Osteoblast (primary cell): ENCODE measurements at regions not wholly inside any gene's neighbourhood (a gene's known extent, or its start where the extent isn't known, plus 50 kb on each side); places are given as distances from the start of the nearest gene placed in this dataset.

Experiments used
- DNase-seq: peaks from one replicate; pipeline ENCODE4 v3.0.0; 2011; ENCODE audit warnings: low spot score, mixed read lengths; ENCODE audit not compliant: insufficient read length; ENCODE audit errors: missing footprints
- H2AFZ ChIP-seq: 2 replicates; pipeline ENCODE4 v1.6.0; 2011; ENCODE audit warnings: mild to moderate bottlenecking, low read length
- H3K27ac ChIP-seq: 2 replicates; pipeline ENCODE4 v1.5.1; 2011; ENCODE audit warnings: mild to moderate bottlenecking, low read depth, low read length, moderate library complexity
- H3K27me3 ChIP-seq: 2 replicates; pipeline ENCODE4 v1.6.0; 2012; ENCODE audit warnings: mild to moderate bottlenecking, control low read depth, inconsistent platforms, low read length, moderate library complexity; ENCODE audit not compliant: insufficient read depth
- H3K36me3 ChIP-seq: 2 replicates; pipeline ENCODE4 v1.5.1; 2011; ENCODE audit warnings: mild to moderate bottlenecking, low read length, control low read depth, moderate library complexity; ENCODE audit not compliant: insufficient read depth
- H3K4me1 ChIP-seq: 2 replicates; pipeline ENCODE4 v1.5.1; 2011; ENCODE audit warnings: mild to moderate bottlenecking, low read length, control low read depth, moderate library complexity; ENCODE audit not compliant: insufficient read depth
- H3K4me2 ChIP-seq: 2 replicates; pipeline ENCODE4 v1.6.0; 2011; ENCODE audit warnings: mild to moderate bottlenecking, low read length; ENCODE audit not compliant: insufficient read depth
- H3K4me3 ChIP-seq: fragments of 200-600 bp; sonication (generic); 3 replicates; pipeline ENCODE4 v1.5.1; 2012; ENCODE audit warnings: mild to moderate bottlenecking, low read length, inconsistent platforms; ENCODE audit not compliant: insufficient read depth
- H3K79me2 ChIP-seq: 2 replicates; pipeline ENCODE4 v1.6.0; 2012; ENCODE audit warnings: mild to moderate bottlenecking, low read length, control low read depth, inconsistent platforms; ENCODE audit not compliant: insufficient read depth
- H3K9me3 ChIP-seq: 2 replicates; pipeline ENCODE4 v1.5.1; 2011; ENCODE audit warnings: low read depth, low read length, control low read depth
- H4K20me1 ChIP-seq: 2 replicates; pipeline ENCODE4 v1.6.0; 2012; ENCODE audit warnings: mild to moderate bottlenecking, low read length, control low read depth; ENCODE audit not compliant: insufficient read depth
- CTCF ChIP-seq: IDR thresholded peaks from 2 replicates; pipeline ENCODE4 v1.5.1; 2011; ENCODE audit warnings: mild to moderate bottlenecking, low read depth, low read length, moderate library complexity; ENCODE audit errors: extremely low read depth

DNA sequence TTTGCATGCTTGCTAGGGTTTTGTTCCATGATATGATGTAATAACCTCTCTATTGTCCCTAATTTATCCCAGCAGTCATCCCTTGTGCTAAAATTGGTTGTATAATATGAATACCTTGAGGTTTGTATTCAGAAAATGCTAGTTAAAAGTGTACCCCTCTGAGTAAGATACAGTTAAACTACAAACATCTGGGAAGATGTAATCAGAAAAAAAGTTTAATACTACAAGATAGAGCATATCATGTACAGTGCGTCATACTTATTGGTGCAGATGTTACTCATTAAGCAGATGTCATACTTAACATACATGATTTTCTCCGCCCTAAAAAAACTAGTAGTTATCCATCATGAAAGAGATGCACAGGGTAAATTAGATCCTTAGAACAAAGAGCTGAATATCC, 336.1 kb upstream of the KCND2 start:
- Histone ChIP-seq H3K27ac (no peak overlapping the region), H3K27me3 (no peaks in the 10 kb centered on the region), H3K79me2 (no peaks in the 10 kb centered on the region), H3K4me2 (no peak overlapping the region), H3K4me1 (no peaks in the 10 kb centered on the region), H2AFZ (no peak overlapping the region), H3K36me3 (no peaks in the 10 kb centered on the region), H3K4me3 (no peak overlapping the region), H4K20me1 (no peaks in the 10 kb centered on the region), H3K9me3 (no peaks in the 10 kb centered on the region)
- no peak for TF ChIP-seq CTCF
- DNase-seq: no peak

DNA sequence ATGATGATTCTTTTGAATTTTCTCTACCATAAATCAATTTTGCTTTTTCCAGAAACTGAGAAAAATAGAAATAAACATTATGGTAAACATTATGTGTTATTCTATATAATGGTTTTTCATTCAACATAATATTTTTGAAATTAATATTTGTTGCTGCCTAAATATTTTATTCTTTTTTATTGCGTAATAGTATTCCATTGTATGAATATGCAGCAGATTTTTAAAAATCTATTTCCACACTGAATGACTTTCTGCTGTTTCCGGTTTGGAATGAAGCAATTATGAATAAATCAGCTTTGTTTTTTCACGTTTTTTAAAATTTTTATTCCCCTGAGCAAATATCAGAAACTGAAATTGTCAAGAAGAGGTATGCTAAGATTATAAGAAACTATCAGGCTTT, 335.2 kb upstream of the KCND2 start:
- H3K79me2 ChIP-seq: no peaks in the 10 kb centered on the region
- DNase-seq: no peak
- H3K4me2 ChIP-seq: no peak overlapping the region
- H3K4me1 ChIP-seq: no peaks in the 10 kb centered on the region
- no peaks in the 10 kb centered on the region for H4K20me1 ChIP-seq
- H3K27me3 ChIP-seq: no peaks in the 10 kb centered on the region
- no peak for TF ChIP-seq CTCF
- no peak overlapping the region for H2AFZ ChIP-seq
- no peak overlapping the region for H3K27ac ChIP-seq
- H3K4me3 ChIP-seq: no peak overlapping the region
- no peaks in the 10 kb centered on the region for H3K36me3 ChIP-seq
- H3K9me3 ChIP-seq: no peaks in the 10 kb centered on the region

- H3K4me3 ChIP-seq: no peak overlapping the region
- H3K36me3 ChIP-seq: no peaks in the 10 kb centered on the region
- no peak overlapping the region for H2AFZ ChIP-seq
- no peaks in the 10 kb centered on the region for H4K20me1 ChIP-seq
- no peak overlapping the region for H3K27ac ChIP-seq
- no peaks in the 10 kb centered on the region for H3K4me1 ChIP-seq
- TF ChIP-seq CTCF: no peak
- no peaks in the 10 kb centered on the region for H3K27me3 ChIP-seq
- DNase-seq: no peak
- H3K79me2 ChIP-seq: no peaks in the 10 kb centered on the region
- H3K4me2 ChIP-seq: no peak overlapping the region
- H3K9me3 ChIP-seq: no peaks in the 10 kb centered on the region
Measured at GRCh38 chr7:119943942-119944600, 328.9 kb upstream of the KCND2 start.

DNA sequence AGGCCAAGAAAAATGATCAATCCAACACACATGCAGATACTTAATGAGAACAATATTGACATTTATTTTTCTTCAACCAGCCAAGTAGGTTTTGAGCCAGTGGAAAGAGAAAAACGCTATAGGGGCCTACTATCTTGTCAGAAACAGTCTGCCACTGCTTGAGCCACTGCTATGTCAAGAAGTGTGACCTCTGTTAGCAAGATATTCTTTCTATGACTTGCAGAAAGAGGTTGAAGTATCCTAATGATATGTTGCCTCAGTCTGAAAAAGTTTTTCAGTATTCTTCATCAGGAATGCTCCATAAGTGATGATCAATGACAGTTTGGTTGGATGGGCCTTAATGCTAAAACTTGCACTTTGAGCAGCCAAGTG, 328.4 kb upstream of the KCND2 start:
- H3K4me2 ChIP-seq: no peak overlapping the region
- H3K27me3 ChIP-seq: no peaks in the 10 kb centered on the region
- no peaks in the 10 kb centered on the region for H3K9me3 ChIP-seq
- H3K36me3 ChIP-seq: no peaks in the 10 kb centered on the region
- H4K20me1 ChIP-seq: no peaks in the 10 kb centered on the region
- no peak overlapping the region for H3K27ac ChIP-seq
- no peaks in the 10 kb centered on the region for H3K4me1 ChIP-seq
- H3K4me3 ChIP-seq: no peak overlapping the region
- H3K79me2 ChIP-seq: no peaks in the 10 kb centered on the region
- DNase-seq: no peak
- TF ChIP-seq CTCF: no peak
- no peak overlapping the region for H2AFZ ChIP-seq
